Ishikawa (cell line): ENCODE measurements at regions not wholly inside any gene's neighbourhood (a gene's known extent, or its start where the extent isn't known, plus 50 kb on each side); places are given as distances from the start of the nearest gene placed in this dataset.

Source experiments
- CEBPB ChIP-seq: IDR thresholded peaks from 2 replicates; pipeline ENCODE4 v1.6.1; 2012
- EP300 ChIP-seq: IDR thresholded peaks from 2 replicates; pipeline ENCODE4 v1.6.1; 2012; ENCODE audit warnings: borderline replicate concordance
- NFIC ChIP-seq: IDR thresholded peaks from 2 replicates; pipeline ENCODE4 v1.6.1; 2012
- TEAD4 ChIP-seq: IDR thresholded peaks from 2 replicates; pipeline ENCODE4 v1.6.1; 2012

DNA sequence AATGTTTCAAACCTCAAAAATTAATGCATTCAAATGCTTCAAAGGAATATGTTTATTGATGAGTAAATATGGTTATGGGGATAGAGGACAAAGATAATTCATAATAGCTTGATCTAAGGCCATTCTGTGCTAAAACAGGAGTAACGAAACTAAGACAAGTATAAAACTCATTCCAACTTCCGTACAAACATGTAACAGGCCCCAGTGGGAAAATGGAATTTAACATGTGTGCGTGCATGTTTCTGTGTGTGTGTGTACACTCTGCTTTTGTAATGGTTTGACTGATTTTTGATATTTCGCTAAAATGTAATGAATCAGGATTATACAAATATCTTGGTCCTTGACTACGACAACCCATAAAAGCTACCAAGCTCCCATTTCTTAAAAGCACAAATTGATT is 91.0 kb downstream of the KLF12 start:
- TF ChIP-seq TEAD4 = no peak
- TF ChIP-seq EP300 = no peak
- TF ChIP-seq NFIC = no peak
- no peak for TF ChIP-seq CEBPB
